HG03060 (cell line): ENCODE measurements at regions not wholly inside any gene's neighbourhood (a gene's known extent, or its start where the extent isn't known, plus 50 kb on each side); places are given as distances from the start of the nearest gene placed in this dataset.

ENCODE experiments used
- ATAC-seq: cut with Tn5 transposase; IDR thresholded peaks from one replicate; pipeline ENCODE4 v1.9.1; 2021; ENCODE audit warnings: low read depth, moderate number of reproducible peaks; ENCODE audit not compliant: unreplicated experiment

- no peak for ATAC-seq
Measured at GRCh38 chr2:12296915-12297314, 419.8 kb upstream of the TRIB2 start.

- no peak for ATAC-seq
Measured at GRCh38 chr2:12298352-12298751, 418.4 kb upstream of the TRIB2 start.

- no peak for ATAC-seq
Measured at GRCh38 chr2:12299431-12299830, 417.3 kb upstream of the TRIB2 start.

- no peak for ATAC-seq
Measured at GRCh38 chr2:12300019-12300602, 416.6 kb upstream of the TRIB2 start.

- no peak for ATAC-seq
Measured at GRCh38 chr2:12300927-12301326, 415.8 kb upstream of the TRIB2 start.

- ATAC-seq: no peak
Measured at GRCh38 chr2:12302140-12302539, 414.6 kb upstream of the TRIB2 start.

- no peak for ATAC-seq
Measured at GRCh38 chr2:12302691-12303090, 414.0 kb upstream of the TRIB2 start.

GRCh38 chr2:12303181-12304030 is 413.3 kb upstream of the TRIB2 start:
- no peak for ATAC-seq

- ATAC-seq: no peak
Measured at GRCh38 chr2:12304564-12305171, 412.1 kb upstream of the TRIB2 start.

GRCh38 chr2:12305931-12306330 is 410.8 kb upstream of the TRIB2 start:
- no peak for ATAC-seq

- no peak for ATAC-seq
Measured at GRCh38 chr2:12310399-12310798, 406.3 kb upstream of the TRIB2 start.

GRCh38 chr2:12313445-12314126 is 403.1 kb upstream of the TRIB2 start:
- no peak for ATAC-seq

- ATAC-seq: no peak
Measured at GRCh38 chr2:12314127-12314760, 402.5 kb upstream of the TRIB2 start.

- no peak for ATAC-seq
Measured at GRCh38 chr2:12315224-12315623, 401.5 kb upstream of the TRIB2 start.

- ATAC-seq: no peak
Measured at GRCh38 chr2:12316476-12316875, 400.3 kb upstream of the TRIB2 start.

- ATAC-seq: no peak
Measured at GRCh38 chr2:12317286-12317685, 399.4 kb upstream of the TRIB2 start.

GRCh38 chr2:12317814-12318426 is 398.8 kb upstream of the TRIB2 start:
- no peak for ATAC-seq

GRCh38 chr2:12318427-12319057 is 398.2 kb upstream of the TRIB2 start:
- no peak for ATAC-seq

- no peak for ATAC-seq
Measured at GRCh38 chr2:12320027-12320734, 396.6 kb upstream of the TRIB2 start.
